HCT116 (cell line): ENCODE measurements at regions not wholly inside any gene's neighbourhood (a gene's known extent, or its start where the extent isn't known, plus 50 kb on each side); places are given as distances from the start of the nearest gene placed in this dataset.

Source experiments
- MAX ChIP-seq: IDR thresholded peaks from 2 replicates; pipeline ENCODE4 v1.6.1; 2012
- REST ChIP-seq: IDR thresholded peaks from 2 replicates; pipeline ENCODE4 v1.6.1; 2012; ENCODE audit warnings: low read depth

- TF ChIP-seq REST (no peak), MAX (no peak)
Measured at GRCh38 chr14:54135804-54136280, 179.2 kb upstream of the BMP4 start.
